H9 (cell line): ENCODE measurements at regions not wholly inside any gene's neighbourhood (a gene's known extent, or its start where the extent isn't known, plus 50 kb on each side); places are given as distances from the start of the nearest gene placed in this dataset.

Experiments used
- DNase-seq: peaks from one replicate; pipeline ENCODE4 v3.0.0-alpha.2; 2017
- H2AFZ ChIP-seq: one replicate; pipeline ENCODE4 v1.6.1; 2013; ENCODE audit warnings: mild to moderate bottlenecking, low read length, control low read depth, moderate library complexity
- H2AK5ac ChIP-seq: 2 replicates; pipeline ENCODE4 v1.6.1; 2013; ENCODE audit warnings: low read length, control low read depth, mixed read lengths; ENCODE audit not compliant: insufficient read length
- H2BK120ac ChIP-seq: one replicate; pipeline ENCODE4 v1.6.1; 2013; ENCODE audit warnings: low read depth, mild to moderate bottlenecking, low read length, control low read depth, inconsistent platforms; ENCODE audit not compliant: poor library complexity, severe bottlenecking
- H2BK12ac ChIP-seq: 2 replicates; pipeline ENCODE4 v1.6.1; 2013; ENCODE audit warnings: low read length, control low read depth, mixed read lengths, low read depth; ENCODE audit not compliant: insufficient read length
- H2BK15ac ChIP-seq: 2 replicates; pipeline ENCODE4 v1.6.1; 2013; ENCODE audit warnings: low read depth, low read length, control low read depth
- H2BK20ac ChIP-seq: one replicate; pipeline ENCODE4 v1.6.1; 2013; ENCODE audit warnings: low read depth, mild to moderate bottlenecking, low read length, control low read depth, inconsistent platforms; ENCODE audit not compliant: poor library complexity, severe bottlenecking
- H2BK5ac ChIP-seq: 2 replicates; pipeline ENCODE4 v1.6.1; 2013; ENCODE audit warnings: low read length, control low read depth, mixed read lengths; ENCODE audit not compliant: insufficient read length
- H3K14ac ChIP-seq: 2 replicates; pipeline ENCODE4 v1.6.1; 2013; ENCODE audit warnings: low read length, control low read depth; ENCODE audit not compliant: insufficient read depth
- H3K18ac ChIP-seq: 2 replicates; pipeline ENCODE4 v1.6.1; 2013; ENCODE audit warnings: low read depth, mild to moderate bottlenecking, mixed read lengths, low read length, control low read depth; ENCODE audit not compliant: insufficient read length
- H3K23ac ChIP-seq: 2 replicates; pipeline ENCODE4 v1.6.1; 2013; ENCODE audit warnings: low read length, control low read depth, mixed read lengths, low read depth; ENCODE audit not compliant: insufficient read length
- H3K23me2 ChIP-seq: 2 replicates; pipeline ENCODE4 v1.6.1; 2013; ENCODE audit warnings: low read depth, mild to moderate bottlenecking, mixed read lengths, low read length, control low read depth; ENCODE audit not compliant: insufficient read length, poor library complexity, severe bottlenecking
- H3K27ac ChIP-seq: 2 replicates; pipeline ENCODE4 v1.5.1; 2013; ENCODE audit warnings: low read length, control low read depth, mixed read lengths, low read depth; ENCODE audit not compliant: insufficient read length
- H3K27me3 ChIP-seq: 2 replicates; pipeline ENCODE4 v1.6.1; 2013; ENCODE audit warnings: low read length, control low read depth, inconsistent platforms; ENCODE audit not compliant: insufficient read depth
- H3K4ac ChIP-seq: 2 replicates; pipeline ENCODE4 v1.6.1; 2013; ENCODE audit warnings: low read depth, mild to moderate bottlenecking, control low read depth, inconsistent platforms, low read length, moderate library complexity
- H3K4me1 ChIP-seq: 2 replicates; pipeline ENCODE4 v1.6.1; 2013; ENCODE audit warnings: low read length, control low read depth, inconsistent platforms; ENCODE audit not compliant: insufficient read depth
- H3K4me2 ChIP-seq: 2 replicates; pipeline ENCODE4 v1.6.1; 2013; ENCODE audit warnings: low read length, control low read depth, mixed read lengths; ENCODE audit not compliant: insufficient read length, insufficient read depth
- H3K56ac ChIP-seq: 2 replicates; pipeline ENCODE4 v1.6.1; 2013; ENCODE audit warnings: low read depth, mild to moderate bottlenecking, mixed read lengths, low read length, control low read depth; ENCODE audit not compliant: insufficient read length
- H3K79me1 ChIP-seq: 2 replicates; pipeline ENCODE4 v1.6.1; 2013; ENCODE audit warnings: low read depth, mild to moderate bottlenecking, moderate library complexity, low read length, control low read depth, inconsistent platforms; ENCODE audit not compliant: insufficient read depth, poor library complexity, severe bottlenecking
- H3K79me2 ChIP-seq: 2 replicates; pipeline ENCODE4 v1.6.1; 2013; ENCODE audit warnings: low read length, control low read depth, inconsistent platforms; ENCODE audit not compliant: insufficient read depth
- H3K9ac ChIP-seq: 2 replicates; pipeline ENCODE4 v1.6.1; 2013; ENCODE audit warnings: low read length, control low read depth, mixed read lengths; ENCODE audit not compliant: insufficient read length; ENCODE audit errors: extremely low read depth
- H3K9me3 ChIP-seq: one replicate; pipeline ENCODE4 v1.6.1; 2013; ENCODE audit warnings: low read depth, low read length, inconsistent platforms; ENCODE audit not compliant: control insufficient read depth
- H3T11ph ChIP-seq: one replicate; pipeline ENCODE4 v1.6.1; 2013; ENCODE audit warnings: mild to moderate bottlenecking, low read length, control low read depth, inconsistent platforms
- H4K20me1 ChIP-seq: one replicate; pipeline ENCODE4 v1.6.1; 2013; ENCODE audit not compliant: control insufficient read depth, insufficient read length, insufficient read depth
- H4K5ac ChIP-seq: 2 replicates; pipeline ENCODE4 v1.6.1; 2013; ENCODE audit warnings: low read depth, mild to moderate bottlenecking, mixed read lengths, low read length, control low read depth; ENCODE audit not compliant: insufficient read length
- H4K8ac ChIP-seq: replicated peaks from 2 replicates; pipeline ENCODE4 v1.6.1; 2013; ENCODE audit warnings: low read length, control low read depth, mixed read lengths, low read depth; ENCODE audit not compliant: insufficient read length
- H4K91ac ChIP-seq: 2 replicates; pipeline ENCODE4 v1.6.1; 2013; ENCODE audit warnings: low read depth, mild to moderate bottlenecking, moderate library complexity, mixed read lengths, low read length, control low read depth; ENCODE audit not compliant: insufficient read length
- H3K27ac Mint-ChIP-seq, 3 experiments: 2 replicates in 2 of 3; 3 replicates in 1 of 3; pipeline ENCODE4 v1.8.0; 2020 to 2021; ENCODE audit warnings: mixed read lengths in 3 of 3, mild to moderate bottlenecking in 1 of 3, moderate library complexity in 1 of 3
- H3K27me3 Mint-ChIP-seq: 2 replicates; pipeline ENCODE4 v1.8.0; 2021; ENCODE audit warnings: low read depth, mild to moderate bottlenecking, moderate library complexity, mixed read lengths
- H3K36me3 Mint-ChIP-seq, 3 experiments: 2 replicates in 2 of 3; 3 replicates in 1 of 3; pipeline ENCODE4 v1.8.0; 2020 to 2021; ENCODE audit warnings: low read depth in 3 of 3, mixed read lengths in 3 of 3; ENCODE audit not compliant: insufficient read depth in 1 of 3
- H3K4me1 Mint-ChIP-seq, 2 experiments: 2 replicates each; pipeline ENCODE4 v1.8.0; 2020; ENCODE audit warnings: mixed read lengths in 2 of 2
- H3K4me3 Mint-ChIP-seq, 2 experiments: 2 replicates in 1 of 2; 3 replicates in 1 of 2; pipeline ENCODE4 v1.8.0; 2020 to 2021; ENCODE audit warnings: mild to moderate bottlenecking in 2 of 2, mixed read lengths in 2 of 2, moderate library complexity in 1 of 2
- H3K9me3 Mint-ChIP-seq, 2 experiments: 2 replicates in 1 of 2; 3 replicates in 1 of 2; pipeline ENCODE4 v1.8.0; 2020; ENCODE audit warnings: mild to moderate bottlenecking in 2 of 2, mixed read lengths in 2 of 2, moderate library complexity in 1 of 2
- CTCF ChIP-seq: fragments of 200-600 bp; sonication (generic); conservative IDR thresholded peaks from 3 replicates; pipeline ENCODE4 v1.8.0; 2021; ENCODE audit warnings: antibody characterized with exemption, mild to moderate bottlenecking
- WGBS: extraction: QIAGEN DNeasy Blood & Tissue Kit; methylation state at CpG from one replicate; pipeline ENCODE4 v1.1.7; 2013; ENCODE audit warnings: missing lambda C conversion rate, low lambda C conversion rate, mixed read lengths; ENCODE audit not compliant: insufficient read length; ENCODE audit errors: extremely low coverage; 5-methylcytosine and 5-hydroxymethylcytosine counted together

- no peak overlapping the region for H2BK15ac ChIP-seq
- no peaks in the 10 kb centered on the region for H3K79me2 ChIP-seq
- no peak overlapping the region for H3K4me2 ChIP-seq
- H3K23me2 ChIP-seq = no peaks in the 10 kb centered on the region
- no peak overlapping the region for H2BK20ac ChIP-seq
- Mint-ChIP-seq H3K4me1 (no peaks in the 10 kb centered on the region), H3K27me3 (no peaks in the 10 kb centered on the region; the same call in none of the 2 replicates), H3K27ac (no peak overlapping the region), H3K36me3 (peaks cover 0 to 18% (median 3%) of the 10 kb centered on the region in 3 experiments; a peak in 4 of 7 replicates), H3K9me3 (peaks cover 78 to 87% of the 10 kb centered on the region in 2 experiments), H3K4me3 (no peak overlapping the region)
- H3K9ac ChIP-seq = no peak overlapping the region
- H2BK5ac ChIP-seq = no peak overlapping the region
- no peak overlapping the region for H3K23ac ChIP-seq
- H2BK120ac ChIP-seq = no peak overlapping the region
- no peak overlapping the region for H4K91ac ChIP-seq
- no peak overlapping the region for H2AK5ac ChIP-seq
- no peak overlapping the region for H3K4ac ChIP-seq
- no peak overlapping the region for H3K18ac ChIP-seq
- no peaks in the 10 kb centered on the region for H3K27me3 ChIP-seq
- H3K79me1 ChIP-seq = no peaks in the 10 kb centered on the region
- no peaks in the 10 kb centered on the region for H3K4me1 ChIP-seq
- H3K9me3 ChIP-seq = peaks cover 6% of the 10 kb centered on the region
- no peak for DNase-seq
- no peak overlapping the region for H4K8ac ChIP-seq
- H3T11ph ChIP-seq = no peak overlapping the region
- no peak for TF ChIP-seq CTCF
- no CpG with 5 or more reads among the region's 19 CpGs for WGBS
- H3K56ac ChIP-seq = no peak overlapping the region
- H4K20me1 ChIP-seq = no peaks in the 10 kb centered on the region
- H3K14ac ChIP-seq = no peak overlapping the region; the same call in 1 of the 2 replicates
- no peak overlapping the region for H2AFZ ChIP-seq
- H4K5ac ChIP-seq = no peak overlapping the region
- H3K27ac ChIP-seq = no peak overlapping the region
- no peak overlapping the region for H2BK12ac ChIP-seq
Measured at GRCh38 chr9:60545346-60545877, 368.8 kb upstream of the SPATA31A5 start.
